HPDE6-E6E7 (cell line): ENCODE measurements at regions not wholly inside any gene's neighbourhood (a gene's known extent, or its start where the extent isn't known, plus 50 kb on each side); places are given as distances from the start of the nearest gene placed in this dataset.

Experiments used
- DNase-seq: peaks from one replicate; pipeline ENCODE4 v3.0.0; 2011; ENCODE audit warnings: missing footprints; ENCODE audit errors: extremely low spot score

DNA sequence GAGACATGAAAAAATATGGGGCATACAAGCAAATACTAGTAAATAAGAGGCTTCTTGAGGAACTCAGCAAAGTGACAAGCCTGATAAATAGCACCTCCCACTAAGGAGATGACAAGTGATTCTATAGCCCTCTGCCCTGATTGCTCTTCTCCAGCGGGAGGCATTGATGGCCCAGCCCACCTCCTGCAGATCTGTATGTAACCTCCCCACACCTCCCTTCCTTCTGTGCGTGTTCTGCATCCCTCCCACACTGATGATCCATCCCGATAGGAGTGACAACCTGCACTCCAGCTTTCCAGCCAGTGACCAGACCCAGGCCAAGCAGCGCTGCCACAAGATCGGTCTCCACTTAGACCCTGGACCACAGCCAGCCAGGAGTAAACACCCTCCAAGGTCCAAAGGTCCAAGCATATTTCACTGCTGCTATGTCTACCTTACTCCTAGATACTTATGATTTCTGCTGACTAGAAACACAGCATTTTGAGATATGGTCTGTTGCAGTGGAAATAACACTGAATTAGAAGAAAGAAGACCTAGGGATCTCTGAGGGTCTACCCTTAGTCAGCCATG, 176.1 kb downstream of the BRINP2 start:
- no peak for DNase-seq

DNA sequence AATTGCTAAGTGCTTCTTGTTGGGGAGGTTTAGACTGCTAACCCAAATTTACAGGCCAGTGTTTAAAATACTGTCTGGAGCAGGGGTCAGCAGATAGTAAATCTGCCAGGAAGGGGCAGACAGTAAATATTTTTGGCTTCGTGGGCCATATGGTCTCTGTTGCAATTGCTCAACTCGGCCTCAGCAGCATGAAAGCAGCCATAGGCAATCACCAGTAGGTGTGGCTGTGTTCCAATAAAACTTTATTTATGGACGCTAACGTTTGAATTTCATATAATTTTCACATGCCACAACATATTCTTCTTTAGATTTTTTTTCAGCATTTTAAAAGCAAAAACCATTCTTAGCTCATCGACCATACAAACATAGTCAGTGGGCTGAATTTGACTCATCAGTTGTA, 172.7 kb downstream of the BRINP2 start:
- no peak for DNase-seq

DNA sequence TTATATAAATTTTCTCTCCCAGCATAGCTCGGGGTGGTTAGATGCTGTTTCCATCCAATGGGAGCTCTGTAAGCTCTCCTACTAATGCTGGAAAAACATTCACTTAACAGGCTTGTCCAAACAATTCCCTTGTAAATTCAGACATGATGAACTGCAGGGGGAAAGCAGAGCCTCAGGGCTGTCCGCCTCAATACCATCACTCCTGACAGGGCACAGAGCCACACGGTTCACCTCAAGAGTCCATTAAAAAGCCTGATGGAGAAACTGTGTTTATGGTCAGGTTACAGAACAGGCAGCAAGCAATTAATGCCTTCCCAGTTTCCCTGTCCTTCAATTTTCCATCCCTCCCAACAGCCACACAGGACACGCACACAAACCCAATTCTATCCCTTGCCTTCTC, 171.0 kb downstream of the BRINP2 start:
- no peak for DNase-seq

DNA sequence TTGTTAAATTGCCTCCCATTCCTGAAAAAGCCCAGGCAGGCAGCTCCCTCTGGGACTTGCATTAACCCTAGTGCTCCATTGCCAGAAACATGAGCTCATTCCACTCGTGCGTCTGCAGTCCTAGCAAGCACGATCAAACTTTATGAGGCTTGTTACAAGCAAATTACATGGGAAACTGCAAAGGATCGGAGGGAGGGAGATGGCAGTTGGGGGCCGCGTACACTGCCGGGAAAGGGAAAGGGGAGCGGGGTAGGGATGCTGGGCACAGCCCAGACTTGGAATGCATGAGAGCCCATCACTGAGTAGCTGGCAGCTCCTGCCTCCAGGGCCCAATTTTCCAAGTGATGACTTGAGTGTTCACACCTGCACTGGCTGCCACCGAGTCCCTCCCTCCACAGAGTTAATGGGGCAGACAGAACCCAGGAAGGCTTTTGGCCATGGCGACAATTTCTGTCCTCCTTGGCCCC, 169.9 kb downstream of the BRINP2 start:
- DNase-seq = no peak

DNA sequence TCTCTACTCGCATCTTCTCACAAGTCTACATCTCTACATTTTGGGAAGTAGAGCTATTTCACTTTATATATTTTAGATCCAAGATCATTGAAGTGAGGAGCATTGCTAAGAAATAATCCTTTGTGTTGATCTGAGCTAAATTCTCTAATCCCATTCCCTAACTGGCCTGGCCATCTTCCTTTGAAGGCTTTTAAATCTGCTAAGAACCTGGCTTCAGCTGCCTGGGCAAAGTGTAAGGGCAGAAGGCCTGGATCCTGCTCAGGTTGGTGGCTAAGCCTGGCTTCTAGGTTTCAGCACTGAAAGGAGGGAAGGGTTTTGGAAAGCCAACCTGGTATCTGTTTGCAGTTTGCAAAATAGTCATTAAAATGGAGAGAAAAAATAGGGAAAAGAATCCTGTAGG, 167.6 kb downstream of the BRINP2 start:
- no peak for DNase-seq

DNA sequence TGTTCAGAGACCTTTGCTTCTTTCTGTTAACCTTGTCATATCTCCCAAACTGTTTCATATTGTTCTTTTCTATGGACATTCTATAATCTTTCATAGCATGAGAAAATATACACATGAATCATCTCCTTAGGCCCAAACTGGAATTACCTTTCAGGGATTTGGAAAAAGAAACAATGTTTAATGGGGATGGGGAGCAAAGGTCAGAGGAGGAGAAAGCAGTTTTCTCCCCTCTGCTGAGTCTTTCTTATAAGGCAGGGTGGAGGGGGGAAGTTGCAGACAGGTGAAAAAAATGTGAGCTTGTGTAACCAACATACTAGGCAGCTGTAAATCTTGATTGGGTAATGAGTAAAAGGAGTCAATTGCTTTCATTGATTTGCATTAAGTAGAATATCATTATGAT, 164.1 kb downstream of the BRINP2 start:
- DNase-seq = no peak

DNA sequence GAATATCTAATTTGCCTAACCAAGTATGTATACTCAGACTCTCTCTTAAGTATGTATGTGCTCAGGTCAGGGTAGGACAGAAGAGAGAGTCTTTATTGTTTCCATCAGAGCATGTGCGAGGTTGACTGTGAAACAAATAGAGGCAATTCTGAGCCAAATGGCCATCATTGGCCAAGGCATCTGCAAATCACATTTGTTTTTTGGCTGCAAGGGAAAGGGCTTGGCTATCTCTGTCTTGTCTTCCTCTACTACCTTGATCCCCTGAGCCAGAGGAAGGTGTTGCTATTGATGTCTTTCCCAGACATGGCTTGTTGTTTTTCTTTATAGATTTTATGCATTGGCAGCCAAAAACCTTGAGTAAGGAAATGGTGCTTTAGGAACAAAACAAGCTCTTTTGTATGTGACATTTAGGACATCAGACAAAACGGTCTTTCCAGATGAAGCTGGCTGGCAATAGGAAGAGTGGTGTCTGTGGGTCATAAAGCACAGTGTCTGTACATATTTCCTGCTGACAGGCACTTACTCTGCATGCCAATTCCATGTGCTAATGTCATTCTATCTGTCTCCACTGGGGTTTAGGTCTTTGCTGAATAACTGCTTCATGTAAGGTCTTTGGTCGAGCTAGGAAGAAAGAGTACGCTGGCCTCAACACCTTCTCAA, 163.3 kb downstream of the BRINP2 start:
- no peak for DNase-seq
